ENCODE measurements at regions not wholly inside any gene's neighbourhood (a gene's known extent, or its start where the extent isn't known, plus 50 kb on each side); places are given as distances from the start of the nearest gene placed in this dataset.

GRCh38 chr1:79082233-79082632 lies 75.7 kb upstream of the ADGRL4 start:
- in situ Hi-C loops (cut with MboI; ENCODE audit: low sequenced_read_pairs, unreplicated experiment) = no loop called here
- no peak for DNase-seq (ENCODE audit: low spot score)
- no peak for TF ChIP-seq CTCF (IDR thresholded peaks at IDR 0.05; ENCODE audit: borderline replicate concordance, control extremely low read depth, extremely low read depth, insufficient read depth, missing control alignments)

GRCh38 chr1:79079770-79080169 lies 73.2 kb upstream of the ADGRL4 start:
- no peak for DNase-seq (ENCODE audit: low spot score)
- in situ Hi-C loops (cut with MboI; ENCODE audit: low sequenced_read_pairs, unreplicated experiment) = no loop called here
- no peak for TF ChIP-seq CTCF (IDR thresholded peaks at IDR 0.05; ENCODE audit: borderline replicate concordance, control extremely low read depth, extremely low read depth, insufficient read depth, missing control alignments)

DNA sequence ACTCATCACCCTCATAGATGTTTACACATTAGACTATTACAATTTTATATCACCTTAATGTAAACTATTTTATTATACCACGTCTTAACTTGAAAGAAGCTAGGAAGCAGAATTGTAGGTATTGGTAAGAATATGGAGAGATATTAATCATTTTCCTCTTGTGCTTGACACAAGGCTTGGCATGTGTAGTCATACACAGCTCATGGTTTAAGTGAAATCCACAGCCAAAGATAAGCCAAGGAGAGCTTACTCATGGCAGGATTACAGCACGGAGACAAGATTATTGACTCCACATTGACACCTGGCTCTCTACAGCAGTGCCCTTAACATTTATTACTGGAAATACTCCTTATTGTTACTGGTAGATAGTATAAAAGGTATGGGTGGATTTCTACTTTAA lies 68.4 kb upstream of the ADGRL4 start:
- no peak for DNase-seq (ENCODE audit: low spot score)
- TF ChIP-seq CTCF (IDR thresholded peaks at IDR 0.05; ENCODE audit: borderline replicate concordance, control extremely low read depth, extremely low read depth, insufficient read depth, missing control alignments) = no peak
- in situ Hi-C loops (cut with MboI; ENCODE audit: low sequenced_read_pairs, unreplicated experiment) = no loop called here

- in situ Hi-C loops (cut with MboI; ENCODE audit: low sequenced_read_pairs, unreplicated experiment) = no loop called here
These were observed 63.3 kb upstream of the ADGRL4 start for GRCh38 chr1:79069828-79070227.

GRCh38 chr1:79059341-79059740 lies 52.8 kb upstream of the ADGRL4 start:
- DNase-seq (ENCODE audit: low spot score) = no peak
- TF ChIP-seq CTCF (IDR thresholded peaks at IDR 0.05; ENCODE audit: borderline replicate concordance, control extremely low read depth, extremely low read depth, insufficient read depth, missing control alignments) = no peak
- in situ Hi-C loops (cut with MboI; ENCODE audit: low sequenced_read_pairs, unreplicated experiment) = no loop called here

More at GRCh38 chr1:79069828-79070227, 63.3 kb upstream of the ADGRL4 start:
- TF ChIP-seq CTCF (IDR thresholded peaks at IDR 0.05; ENCODE audit: borderline replicate concordance, control extremely low read depth, extremely low read depth, insufficient read depth, missing control alignments) = no peak
- no peak for DNase-seq (ENCODE audit: low spot score)
